ENCODE measurements at regions not wholly inside any gene's neighbourhood (a gene's known extent, or its start where the extent isn't known, plus 50 kb on each side); places are given as distances from the start of the nearest gene placed in this dataset.

DNA sequence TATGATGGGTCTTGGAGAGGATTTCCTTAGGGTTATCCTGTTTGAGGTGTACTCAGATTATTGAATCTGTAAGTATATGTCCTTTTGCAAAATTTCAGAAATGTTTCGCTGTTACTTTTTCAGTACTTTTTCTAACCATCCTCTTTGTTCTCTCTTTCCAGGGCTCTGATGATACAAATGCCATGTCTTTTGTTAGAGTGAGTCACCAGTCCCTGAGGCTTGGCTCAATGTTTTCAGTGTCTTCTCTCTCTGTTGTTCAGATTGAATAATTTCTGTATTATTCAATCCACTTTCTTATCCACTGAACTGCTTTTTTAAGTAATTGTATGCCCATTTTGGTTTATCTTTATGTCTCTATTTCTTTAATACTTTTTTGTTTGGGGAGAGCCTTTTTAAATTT lies 449.4 kb downstream of the TNS3 start:
- TF ChIP-seq CTCF (IDR thresholded peaks at IDR 0.05; ENCODE audit: insufficient read depth, low read depth, low read length): no peak
- TF ChIP-seq EZH2 (IDR thresholded peaks at IDR 0.05; ENCODE audit: insufficient read depth, low read length): no peak
